Erythroblast (primary cell): ENCODE measurements at regions not wholly inside any gene's neighbourhood (a gene's known extent, or its start where the extent isn't known, plus 50 kb on each side); places are given as distances from the start of the nearest gene placed in this dataset.

Experiments used
- GATA1 ChIP-seq: IDR thresholded peaks from 2 replicates; pipeline ENCODE4 v1.6.1; 2011; ENCODE audit warnings: low read depth, mild to moderate bottlenecking, control low read depth, low read length, moderate library complexity
- POLR2A ChIP-seq: IDR thresholded peaks from 2 replicates; pipeline ENCODE4 v1.6.1; 2011; ENCODE audit warnings: mild to moderate bottlenecking, low read length

DNA sequence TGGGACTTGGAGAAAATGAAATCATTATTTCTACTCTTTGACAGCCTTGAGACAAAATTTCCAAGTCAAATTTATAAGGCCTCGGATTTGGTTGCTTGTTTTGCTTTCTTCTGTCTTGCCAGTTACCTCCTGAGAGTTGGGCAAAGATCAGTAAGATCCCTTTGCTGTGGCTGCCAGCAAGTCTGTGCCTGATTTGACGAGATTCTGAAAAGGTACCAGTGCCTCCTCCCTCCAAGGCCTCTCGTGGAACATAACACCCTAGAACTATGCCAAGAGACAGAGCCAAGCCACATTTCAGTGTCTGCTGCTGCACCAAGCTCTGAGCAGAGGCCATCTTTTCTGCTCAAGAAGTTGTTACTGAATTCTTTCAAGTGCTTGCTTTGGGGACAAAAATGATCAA, 61.0 kb downstream of the GTPBP8 start:
- no peak for TF ChIP-seq POLR2A
- no peak for TF ChIP-seq GATA1
